Ishikawa (cell line): ENCODE measurements at regions not wholly inside any gene's neighbourhood (a gene's known extent, or its start where the extent isn't known, plus 50 kb on each side); places are given as distances from the start of the nearest gene placed in this dataset.
A peak's percentile ranks its signal among the peaks of the same experiment; 100 is the strongest.

Source experiments
- CEBPB ChIP-seq: IDR thresholded peaks from 2 replicates; pipeline ENCODE4 v1.6.1; 2012
- CREB1 ChIP-seq: IDR thresholded peaks from 2 replicates; pipeline ENCODE4 v1.6.1; 2012; ENCODE audit warnings: low read depth
- EGR1 ChIP-seq: IDR thresholded peaks from 2 replicates; pipeline ENCODE4 v1.6.1; 2012
- EP300 ChIP-seq: IDR thresholded peaks from 2 replicates; pipeline ENCODE4 v1.6.1; 2012; ENCODE audit warnings: borderline replicate concordance
- FOXM1 ChIP-seq: IDR thresholded peaks from 2 replicates; pipeline ENCODE4 v1.6.1; 2012; ENCODE audit warnings: low read depth, borderline replicate concordance
- NFIC ChIP-seq: IDR thresholded peaks from 2 replicates; pipeline ENCODE4 v1.6.1; 2012
- RAD21 ChIP-seq: IDR thresholded peaks from 2 replicates; pipeline ENCODE4 v1.6.1; 2012; ENCODE audit warnings: low read depth
- TAF1 ChIP-seq: IDR thresholded peaks from 2 replicates; pipeline ENCODE4 v1.6.1; 2012; ENCODE audit warnings: low read depth, mild to moderate bottlenecking
- TCF12 ChIP-seq: IDR thresholded peaks from 2 replicates; pipeline ENCODE4 v1.6.1; 2012; ENCODE audit warnings: low read depth
- TEAD4 ChIP-seq: IDR thresholded peaks from 2 replicates; pipeline ENCODE4 v1.6.1; 2012
- YY1 ChIP-seq: IDR thresholded peaks from 2 replicates; pipeline ENCODE4 v1.6.1; 2012; ENCODE audit warnings: low read depth
- ZBTB7A ChIP-seq: IDR thresholded peaks from 2 replicates; pipeline ENCODE4 v1.6.1; 2012; ENCODE audit warnings: low read depth
- TF ChIP-seq, protein P1 (sequence below): IDR thresholded peaks from 2 replicates; pipeline ENCODE4 v1.6.1; 2012
- TF ChIP-seq, protein P2 (sequence below): IDR thresholded peaks from 2 replicates; pipeline ENCODE4 v1.6.1; 2012; ENCODE audit warnings: low read depth, mild to moderate bottlenecking
- TF ChIP-seq, protein P3 (sequence below): IDR thresholded peaks from 2 replicates; pipeline ENCODE4 v1.6.1; 2012

DNA sequence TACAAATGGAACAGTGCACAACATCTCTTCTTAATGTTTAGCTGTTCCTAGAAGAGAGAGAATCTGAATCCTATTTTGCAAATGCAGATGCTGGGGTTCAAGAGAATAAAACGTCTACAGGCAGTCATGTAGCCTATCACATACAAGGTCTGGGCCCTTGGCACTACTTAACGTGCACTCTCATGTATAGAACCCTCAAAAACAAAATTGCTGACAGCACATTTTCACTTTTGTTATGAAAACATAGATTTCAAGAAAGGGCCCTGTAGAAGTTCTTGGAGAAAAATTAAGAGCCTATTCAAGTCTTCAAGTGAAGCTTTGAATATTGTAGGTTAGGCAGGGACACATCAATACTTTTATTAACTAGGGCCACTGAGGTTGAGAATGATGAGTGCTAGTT is 504.3 kb upstream of the FAM98A start:
- TF ChIP-seq EGR1 = no peak
- no peak for TF ChIP-seq EP300
- no peak for TF ChIP-seq RAD21
- TF ChIP-seq, protein P1, sequence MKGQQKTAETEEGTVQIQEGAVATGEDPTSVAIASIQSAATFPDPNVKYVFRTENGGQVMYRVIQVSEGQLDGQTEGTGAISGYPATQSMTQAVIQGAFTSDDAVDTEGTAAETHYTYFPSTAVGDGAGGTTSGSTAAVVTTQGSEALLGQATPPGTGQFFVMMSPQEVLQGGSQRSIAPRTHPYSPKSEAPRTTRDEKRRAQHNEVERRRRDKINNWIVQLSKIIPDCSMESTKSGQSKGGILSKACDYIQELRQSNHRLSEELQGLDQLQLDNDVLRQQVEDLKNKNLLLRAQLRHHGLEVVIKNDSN = no peak
- TF ChIP-seq TEAD4 = no peak

DNA sequence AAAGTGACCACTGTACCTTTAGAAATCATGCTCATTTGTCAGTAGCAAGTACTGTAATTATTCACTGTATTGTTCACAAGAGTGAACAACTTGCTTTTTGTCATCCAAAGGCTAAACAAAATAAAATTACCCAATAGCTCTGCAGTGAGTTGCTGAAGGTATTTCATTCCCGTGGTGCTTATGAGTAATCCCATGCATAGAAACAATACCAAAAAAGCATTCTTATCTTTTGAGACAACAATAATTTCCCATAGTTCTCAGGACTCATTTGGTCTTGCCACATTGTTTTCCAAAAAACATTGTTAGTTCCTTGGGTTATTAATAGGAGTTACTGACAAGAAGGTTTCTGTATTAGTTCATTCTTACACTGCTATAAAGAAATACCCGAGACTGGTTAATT is 503.2 kb upstream of the FAM98A start:
- TF ChIP-seq EP300 = no peak
- no peak for TF ChIP-seq EGR1
- TF ChIP-seq ZBTB7A = no peak
- TF ChIP-seq, protein P1 = no peak

DNA sequence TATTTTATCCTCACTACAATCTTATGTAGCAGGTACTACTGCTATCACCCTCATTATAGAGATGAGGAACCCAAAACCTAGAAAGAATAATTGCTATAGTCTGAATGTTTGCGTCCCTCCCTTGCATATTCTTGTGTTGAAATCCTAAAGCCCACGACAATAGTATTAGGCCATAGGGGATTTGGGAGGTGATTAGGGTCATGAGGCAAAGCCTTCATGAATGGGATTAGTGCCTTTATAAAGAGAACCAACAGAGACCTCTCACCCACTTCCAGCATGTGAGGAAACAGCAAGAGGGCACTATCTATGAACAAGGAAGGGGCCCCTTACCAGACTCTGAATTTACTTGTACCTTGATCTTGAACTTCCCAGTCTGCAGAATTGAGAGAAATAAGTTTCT is 500.3 kb upstream of the FAM98A start:
- TF ChIP-seq, protein P2, sequence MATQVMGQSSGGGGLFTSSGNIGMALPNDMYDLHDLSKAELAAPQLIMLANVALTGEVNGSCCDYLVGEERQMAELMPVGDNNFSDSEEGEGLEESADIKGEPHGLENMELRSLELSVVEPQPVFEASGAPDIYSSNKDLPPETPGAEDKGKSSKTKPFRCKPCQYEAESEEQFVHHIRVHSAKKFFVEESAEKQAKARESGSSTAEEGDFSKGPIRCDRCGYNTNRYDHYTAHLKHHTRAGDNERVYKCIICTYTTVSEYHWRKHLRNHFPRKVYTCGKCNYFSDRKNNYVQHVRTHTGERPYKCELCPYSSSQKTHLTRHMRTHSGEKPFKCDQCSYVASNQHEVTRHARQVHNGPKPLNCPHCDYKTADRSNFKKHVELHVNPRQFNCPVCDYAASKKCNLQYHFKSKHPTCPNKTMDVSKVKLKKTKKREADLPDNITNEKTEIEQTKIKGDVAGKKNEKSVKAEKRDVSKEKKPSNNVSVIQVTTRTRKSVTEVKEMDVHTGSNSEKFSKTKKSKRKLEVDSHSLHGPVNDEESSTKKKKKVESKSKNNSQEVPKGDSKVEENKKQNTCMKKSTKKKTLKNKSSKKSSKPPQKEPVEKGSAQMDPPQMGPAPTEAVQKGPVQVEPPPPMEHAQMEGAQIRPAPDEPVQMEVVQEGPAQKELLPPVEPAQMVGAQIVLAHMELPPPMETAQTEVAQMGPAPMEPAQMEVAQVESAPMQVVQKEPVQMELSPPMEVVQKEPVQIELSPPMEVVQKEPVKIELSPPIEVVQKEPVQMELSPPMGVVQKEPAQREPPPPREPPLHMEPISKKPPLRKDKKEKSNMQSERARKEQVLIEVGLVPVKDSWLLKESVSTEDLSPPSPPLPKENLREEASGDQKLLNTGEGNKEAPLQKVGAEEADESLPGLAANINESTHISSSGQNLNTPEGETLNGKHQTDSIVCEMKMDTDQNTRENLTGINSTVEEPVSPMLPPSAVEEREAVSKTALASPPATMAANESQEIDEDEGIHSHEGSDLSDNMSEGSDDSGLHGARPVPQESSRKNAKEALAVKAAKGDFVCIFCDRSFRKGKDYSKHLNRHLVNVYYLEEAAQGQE = no peak
- TF ChIP-seq, protein P1 = no peak
- no peak for TF ChIP-seq TCF12
- TF ChIP-seq, protein P3, sequence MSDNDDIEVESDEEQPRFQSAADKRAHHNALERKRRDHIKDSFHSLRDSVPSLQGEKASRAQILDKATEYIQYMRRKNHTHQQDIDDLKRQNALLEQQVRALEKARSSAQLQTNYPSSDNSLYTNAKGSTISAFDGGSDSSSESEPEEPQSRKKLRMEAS = no peak
- TF ChIP-seq ZBTB7A = no peak
- TF ChIP-seq CEBPB = no peak
- TF ChIP-seq EGR1 = no peak

DNA sequence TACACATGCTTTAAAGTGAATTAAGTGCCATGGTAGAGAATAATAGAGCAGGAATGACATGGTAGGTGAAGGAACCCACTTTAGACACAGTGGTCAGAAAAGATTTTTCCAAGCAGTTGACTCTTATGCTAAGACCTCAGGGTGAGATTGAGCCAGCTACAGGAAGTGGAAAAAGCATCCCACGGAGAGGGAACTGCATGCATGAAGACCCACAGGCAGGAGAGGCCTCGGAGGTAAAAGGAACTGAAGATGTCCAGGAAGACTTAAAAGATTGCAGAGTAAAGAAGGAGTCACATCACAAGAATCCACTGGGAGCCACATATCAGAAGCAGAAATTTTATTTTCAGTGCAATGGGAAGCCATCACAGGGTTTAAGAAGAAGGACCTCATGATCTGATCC is 499.2 kb upstream of the FAM98A start:
- TF ChIP-seq EP300 (no peak), FOXM1 (no peak), NFIC (no peak), EGR1 (no peak), YY1 (no peak), TCF12 (no peak), CREB1 (no peak), CEBPB (no peak), ZBTB7A (no peak), RAD21 (no peak), TAF1 (no peak), TEAD4 (no peak)
- TF ChIP-seq, protein P2 = no peak
- TF ChIP-seq, protein P3 = no peak
- TF ChIP-seq, protein P1 = no peak

DNA sequence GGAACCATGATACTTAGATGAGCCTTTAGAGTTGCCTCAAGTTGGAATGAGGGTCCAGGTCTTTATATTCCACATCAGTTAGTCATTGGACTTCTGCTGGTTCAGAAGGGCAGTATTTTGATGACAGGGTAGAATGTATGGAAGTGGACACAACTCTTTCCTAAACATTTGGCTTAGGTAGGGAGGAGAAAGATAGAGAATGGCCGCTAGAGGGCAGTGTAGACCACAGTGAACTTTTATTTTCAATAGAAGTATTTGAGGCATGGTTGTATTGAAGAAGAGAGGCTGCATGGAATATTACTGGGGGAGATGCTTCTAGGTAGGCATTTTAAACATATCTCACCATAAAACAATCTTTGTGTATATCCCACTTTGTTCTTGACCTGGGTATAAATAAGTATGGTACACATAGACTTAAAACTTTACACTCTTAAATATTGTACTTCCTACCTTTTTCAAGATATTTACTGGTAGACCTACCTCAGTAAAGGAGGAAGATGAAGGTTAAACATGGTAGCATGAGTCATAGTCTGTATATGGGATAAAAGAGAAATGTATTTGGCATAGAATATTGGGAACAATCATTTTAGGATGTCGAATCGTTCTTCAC is 497.6 kb upstream of the FAM98A start:
- no peak for TF ChIP-seq CREB1
- no peak for TF ChIP-seq YY1
- TF ChIP-seq RAD21 = peak; percentile 63
- no peak for TF ChIP-seq CEBPB

DNA sequence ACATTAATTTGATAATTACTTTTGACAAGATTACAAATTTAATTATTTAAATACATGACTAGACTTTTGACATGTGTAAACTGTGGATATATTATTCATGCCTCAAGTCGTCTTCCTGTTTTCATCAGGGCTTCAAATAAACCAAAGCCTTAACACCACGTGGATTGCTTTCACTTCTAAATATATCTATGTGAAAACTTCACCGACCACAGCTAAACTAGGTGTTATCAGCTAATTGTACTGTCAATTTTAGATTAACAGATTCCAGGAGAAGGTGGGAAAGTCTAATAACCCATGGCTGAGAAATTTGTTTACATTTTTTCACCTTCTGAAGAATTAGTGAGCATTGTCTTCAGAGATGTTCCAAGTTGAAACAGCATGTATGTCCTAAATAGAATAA is 494.7 kb upstream of the FAM98A start:
- TF ChIP-seq FOXM1 (no peak), RAD21 (no peak), EP300 (no peak), CREB1 (no peak)
- TF ChIP-seq, protein P3 = no peak
